ENCODE measurements at regions not wholly inside any gene's neighbourhood (a gene's known extent, or its start where the extent isn't known, plus 50 kb on each side); places are given as distances from the start of the nearest gene placed in this dataset.

- Mint-ChIP-seq H3K9me3 (ENCODE audit: unreplicated experiment) (peaks cover 26% of the 10 kb centered on the region), H3K27me3 (ENCODE audit: insufficient read depth, unreplicated experiment) (no peaks in the 10 kb centered on the region), H3K4me3 (ENCODE audit: unreplicated experiment) (no peak overlapping the region), H3K27ac (ENCODE audit: unreplicated experiment) (no peak overlapping the region), H3K36me3 (ENCODE audit: insufficient read depth, unreplicated experiment) (no peaks in the 10 kb centered on the region), H3K4me1 (ENCODE audit: low read depth, unreplicated experiment) (peaks cover 16% of the 10 kb centered on the region)
- Histone ChIP-seq H3K36me3 (ENCODE audit: control insufficient read depth, insufficient read depth, low read length) (no peaks in the 10 kb centered on the region), H3K9me3 (no peaks in the 10 kb centered on the region), H3K4me1 (peaks cover 13% of the 10 kb centered on the region), H3K27me3 (replicated peaks; ENCODE audit: control insufficient read depth, insufficient read depth, low read length) (no peaks in the 10 kb centered on the region), H3K4me3 (ENCODE audit: low read depth, low read length) (no peak overlapping the region)
- intact Hi-C loops (cut with micrococcal nuclease; ENCODE audit: unreplicated experiment) = no loop called here
- DNase-seq = no peak
- ChIA-PET POLR2A (no interaction called here), CTCF (no interaction called here)
- BruUV-seq (replicated peaks) = no TSS peak
- no peak for TF ChIP-seq CTCF (IDR thresholded peaks at IDR 0.05; ENCODE audit: insufficient read depth in 1 of 2, low read depth in 1 of 2, low read length in 1 of 2, severe bottlenecking in 1 of 2, unreplicated experiment in 1 of 2)
These were observed 168.7 kb downstream of the DDX1 start for GRCh38 chr2:15760232-15760910.

- no peaks in the 10 kb centered on the region for H3K27me3 Mint-ChIP-seq (ENCODE audit: insufficient read depth, unreplicated experiment)
- POLR2A ChIA-PET = no interaction called here
- CTCF ChIA-PET = no interaction called here
These were observed 169.4 kb downstream of the DDX1 start for GRCh38 chr2:15761056-15761455.

GRCh38 chr2:15761910-15762309 is 170.2 kb downstream of the DDX1 start:
- H3K27me3 Mint-ChIP-seq (ENCODE audit: insufficient read depth, unreplicated experiment) = no peaks in the 10 kb centered on the region
- no peak overlapping the region for H3K4me3 Mint-ChIP-seq (ENCODE audit: unreplicated experiment)
- intact Hi-C loops (cut with micrococcal nuclease; ENCODE audit: unreplicated experiment) = no loop called here
- Histone ChIP-seq H3K4me1 (peaks cover 29% of the 10 kb centered on the region), H3K4me3 (ENCODE audit: low read depth, low read length) (no peak overlapping the region), H3K9me3 (no peaks in the 10 kb centered on the region), H3K27me3 (replicated peaks; ENCODE audit: control insufficient read depth, insufficient read depth, low read length) (no peaks in the 10 kb centered on the region), H3K36me3 (ENCODE audit: control insufficient read depth, insufficient read depth, low read length) (no peaks in the 10 kb centered on the region)
- BruUV-seq (replicated peaks) = no TSS peak
- H3K27ac Mint-ChIP-seq (ENCODE audit: unreplicated experiment) = no peak overlapping the region
- POLR2A ChIA-PET = no interaction called here
- H3K9me3 Mint-ChIP-seq (ENCODE audit: unreplicated experiment) = peaks cover 18% of the 10 kb centered on the region
- DNase-seq = no peak
- peaks cover 8% of the 10 kb centered on the region for H3K36me3 Mint-ChIP-seq (ENCODE audit: insufficient read depth, unreplicated experiment)
- TF ChIP-seq CTCF (IDR thresholded peaks at IDR 0.05; ENCODE audit: insufficient read depth in 1 of 2, low read depth in 1 of 2, low read length in 1 of 2, severe bottlenecking in 1 of 2, unreplicated experiment in 1 of 2) = no peak
- CTCF ChIA-PET = no interaction called here
- peaks cover 31% of the 10 kb centered on the region for H3K4me1 Mint-ChIP-seq (ENCODE audit: low read depth, unreplicated experiment)

More at GRCh38 chr2:15761056-15761455, 169.4 kb downstream of the DDX1 start:
- H3K9me3 Mint-ChIP-seq (ENCODE audit: unreplicated experiment) = peaks cover 23% of the 10 kb centered on the region
- H3K4me3 Mint-ChIP-seq (ENCODE audit: unreplicated experiment) = no peak overlapping the region
- intact Hi-C loops (cut with micrococcal nuclease; ENCODE audit: unreplicated experiment) = no loop called here
- Histone ChIP-seq H3K4me1 (peaks cover 20% of the 10 kb centered on the region), H3K27me3 (replicated peaks; ENCODE audit: control insufficient read depth, insufficient read depth, low read length) (no peaks in the 10 kb centered on the region), H3K9me3 (no peaks in the 10 kb centered on the region), H3K4me3 (ENCODE audit: low read depth, low read length) (no peak overlapping the region), H3K36me3 (ENCODE audit: control insufficient read depth, insufficient read depth, low read length) (no peaks in the 10 kb centered on the region)
- H3K36me3 Mint-ChIP-seq (ENCODE audit: insufficient read depth, unreplicated experiment) = peaks cover under 1% of the 10 kb centered on the region
- no peak for DNase-seq
- H3K27ac Mint-ChIP-seq (ENCODE audit: unreplicated experiment) = no peak overlapping the region
- no peak for TF ChIP-seq CTCF (IDR thresholded peaks at IDR 0.05; ENCODE audit: insufficient read depth in 1 of 2, low read depth in 1 of 2, low read length in 1 of 2, severe bottlenecking in 1 of 2, unreplicated experiment in 1 of 2)
- H3K4me1 Mint-ChIP-seq (ENCODE audit: low read depth, unreplicated experiment) = peaks cover 23% of the 10 kb centered on the region
- BruUV-seq (replicated peaks) = no TSS peak
